Endothelial cell of umbilical vein (primary cell): ENCODE measurements at regions not wholly inside any gene's neighbourhood (a gene's known extent, or its start where the extent isn't known, plus 50 kb on each side); places are given as distances from the start of the nearest gene placed in this dataset.

Source experiments
- BruUV-seq: library from RNA; stranded (reverse); fragments of 400-500 nt; replicated peaks from 2 replicates; lab custom pipeline; 2021; lab: Mats Ljungman, UMichigan
- CTCF ChIA-PET: fragments of 300-600, 350-600 bp; sonication (Branson Sonifier 250); formaldehyde crosslinking; loops from one replicate; lab custom pipeline; 2021; ENCODE audit warnings: antibody characterized with exemption, inconsistent platforms; lab: Charles Lee
- POLR2A ChIA-PET: fragments of 300-600, 350-600 bp; sonication (Branson Sonifier 250); formaldehyde crosslinking; loops from one replicate; lab custom pipeline; 2021; ENCODE audit warnings: antibody characterized with exemption, inconsistent platforms; lab: Charles Lee
- DNase-seq: peaks from one replicate; pipeline ENCODE4 v3.0.0-alpha.2; 2011; ENCODE audit warnings: low read depth, low spot score
- FAIRE-seq: peaks from 2 replicates; lab custom pipeline; 2011; peaks lifted over from hg19 to GRCh38; lab: Jason Lieb, UNC
- H2AFZ ChIP-seq: 2 replicates; pipeline ENCODE4 v1.6.0; 2012; ENCODE audit warnings: low read depth, low read length, control low read depth, inconsistent platforms
- H3K27ac ChIP-seq: 2 replicates; pipeline ENCODE4 v1.5.1; 2011; ENCODE audit warnings: low read depth, mild to moderate bottlenecking, control low read depth, low read length, moderate library complexity; ENCODE audit not compliant: insufficient read depth
- H3K27me3 ChIP-seq, 2 experiments: 2 replicates each; pipeline versions ENCODE4 v1.6.0 to v1.6.1; 2011; ENCODE audit warnings: low read length in 2 of 2, mixed read lengths in 1 of 2; ENCODE audit not compliant: control insufficient read depth in 2 of 2, insufficient read depth in 2 of 2
- H3K36me3 ChIP-seq, 2 experiments: 2 replicates in 1 of 2; 3 replicates in 1 of 2; pipeline ENCODE4 v1.5.1; 2011; ENCODE audit warnings: low read length in 2 of 2, mild to moderate bottlenecking in 1 of 2, moderate library complexity in 1 of 2; ENCODE audit not compliant: control insufficient read depth in 2 of 2, insufficient read depth in 2 of 2; ENCODE audit errors: extremely low read depth in 1 of 2
- H3K4me1 ChIP-seq: 3 replicates; pipeline ENCODE4 v1.5.1; 2011; ENCODE audit warnings: mild to moderate bottlenecking, low read length; ENCODE audit not compliant: control insufficient read depth, insufficient read depth; ENCODE audit errors: extremely low read depth
- H3K4me2 ChIP-seq: 2 replicates; pipeline ENCODE4 v1.6.1; 2011; ENCODE audit warnings: low read length, control low read depth, mixed read lengths; ENCODE audit not compliant: insufficient read depth
- H3K4me3 ChIP-seq, 3 experiments: fragments of 200-600 bp in 1 of 3; sonication (generic), shearing (Covaris generic) in 1 of 3; replicated peaks in 1 of 3; 2 replicates each; pipeline ENCODE4 v1.5.1; 2011 to 2016; ENCODE audit warnings: control low read depth in 3 of 3, low read length in 3 of 3, mild to moderate bottlenecking in 2 of 3, inconsistent platforms in 1 of 3, low read depth in 1 of 3, moderate library complexity in 1 of 3; ENCODE audit not compliant: insufficient read depth in 1 of 3
- H3K79me2 ChIP-seq: 2 replicates; pipeline ENCODE4 v1.6.0; 2012; ENCODE audit warnings: low read length, inconsistent platforms; ENCODE audit not compliant: control insufficient read depth, insufficient read depth
- H3K9ac ChIP-seq: replicated peaks from 2 replicates; pipeline ENCODE3; 2011; ENCODE audit warnings: low read length, control low read depth; ENCODE audit not compliant: insufficient read depth; ENCODE audit errors: extremely low read depth
- H3K9me1 ChIP-seq: replicated peaks from 3 replicates; pipeline ENCODE4 v1.6.0; 2011; ENCODE audit warnings: mild to moderate bottlenecking, low read length; ENCODE audit not compliant: control insufficient read depth, insufficient read depth; ENCODE audit errors: extremely low read depth
- H3K9me3 ChIP-seq: replicated peaks from 2 replicates; pipeline ENCODE4 v1.5.1; 2012; ENCODE audit warnings: low read length, inconsistent platforms; ENCODE audit not compliant: control insufficient read depth, insufficient read depth
- H4K20me1 ChIP-seq: replicated peaks from 2 replicates; pipeline ENCODE3; 2011; ENCODE audit warnings: mild to moderate bottlenecking, low read length; ENCODE audit not compliant: control insufficient read depth, insufficient read depth; ENCODE audit errors: extremely low read depth
- EZH2 ChIP-seq: IDR thresholded peaks from 2 replicates; pipeline ENCODE4 v1.6.1; 2012; ENCODE audit warnings: borderline replicate concordance, low read depth, mild to moderate bottlenecking, moderate library complexity, low read length, inconsistent platforms; ENCODE audit not compliant: severe bottlenecking
- FOS ChIP-seq: IDR thresholded peaks from 2 replicates; pipeline ENCODE4 v1.6.1; 2011; ENCODE audit warnings: mild to moderate bottlenecking, low read length, moderate library complexity, borderline replicate concordance; ENCODE audit not compliant: insufficient read depth
- GATA2 ChIP-seq: IDR thresholded peaks from 2 replicates; pipeline ENCODE4 v1.7.0; 2011; ENCODE audit warnings: low read depth, mild to moderate bottlenecking, moderate library complexity, mixed read lengths, low read length; ENCODE audit not compliant: insufficient read length, insufficient read depth
- JUN ChIP-seq: IDR thresholded peaks from 2 replicates; pipeline ENCODE4 v1.6.1; 2011; ENCODE audit warnings: borderline replicate concordance, low read depth; ENCODE audit not compliant: insufficient read length, insufficient read depth
- MAX ChIP-seq: IDR thresholded peaks from 2 replicates; pipeline ENCODE4 v1.6.1; 2011; ENCODE audit not compliant: insufficient read depth, insufficient read length
- MYC ChIP-seq: IDR thresholded peaks from one replicate; pipeline ENCODE4 v1.6.1; 2011; ENCODE audit warnings: mild to moderate bottlenecking, low read depth, low read length
- POLR2A ChIP-seq: IDR thresholded peaks from 2 replicates; pipeline ENCODE4 v1.6.1; 2012; ENCODE audit warnings: low read depth, mild to moderate bottlenecking, control low read depth, low read length
- POLR2AphosphoS5 ChIP-seq: IDR thresholded peaks from 2 replicates; pipeline ENCODE4 v1.6.1; 2012; ENCODE audit warnings: low read depth, mild to moderate bottlenecking, control low read depth, low read length, moderate library complexity; ENCODE audit not compliant: insufficient read depth
- dilution Hi-C: fragments of 300-500 bp; cut with MboI; formaldehyde crosslinking; loops from one replicate; pipeline ENCODE4 v1.15.0; 2019; ENCODE audit warnings: low sequenced_read_pairs; ENCODE audit not compliant: extremely low pct_ligation_motif_present
- intact Hi-C: fragments of 100-400 bp; cut with micrococcal nuclease; formaldehyde crosslinking; loops from one replicate; pipeline ENCODE4 v1.10.0; 2022
- TF ChIP-seq, protein P1 (sequence below), 2 donors: IDR thresholded peaks; 1 replicate in 1 of 2; 2 replicates in 1 of 2; pipeline ENCODE4 v1.5.1; 2011; ENCODE audit warnings: low read length in 2 of 2, mild to moderate bottlenecking in 2 of 2, moderate library complexity in 2 of 2, control low read depth in 1 of 2, inconsistent platforms in 1 of 2, low read depth in 1 of 2; ENCODE audit not compliant: insufficient read depth in 1 of 2; ENCODE audit errors: extremely low read depth in 1 of 2

DNA sequence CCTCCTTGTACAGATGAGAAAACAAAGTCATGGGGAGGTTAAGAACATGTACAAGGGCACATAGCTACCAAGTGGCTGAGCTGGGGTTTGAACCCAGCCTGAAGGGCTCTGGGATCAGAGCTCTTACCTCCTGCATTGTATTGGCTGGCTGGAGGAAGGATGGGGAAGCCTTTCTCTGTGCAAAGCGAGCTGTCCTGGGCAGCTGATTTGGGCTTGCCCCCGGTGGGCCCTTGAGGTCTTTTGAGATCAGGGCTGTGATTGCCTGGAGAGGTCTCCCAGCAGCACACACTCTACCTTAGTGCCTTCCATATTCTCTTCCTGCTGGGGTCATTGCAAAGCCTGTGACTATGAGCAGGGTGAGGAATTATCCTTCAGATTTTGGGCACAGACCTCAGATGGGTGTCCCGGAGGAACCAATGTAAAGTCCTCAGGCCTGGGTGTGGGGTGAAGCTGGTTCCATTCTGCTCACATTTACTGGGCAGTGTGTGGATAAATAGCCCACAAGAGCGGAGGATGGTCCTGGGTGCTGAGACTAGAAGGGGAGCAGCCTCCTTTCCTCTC is 53.3 kb upstream of the EPS8L3 start:
- H3K27me3 ChIP-seq, result peaks cover 4% of the 10 kb centered on the region in 2 experiments
- no peaks in the 10 kb centered on the region for H4K20me1 ChIP-seq
- no peak overlapping the region for H2AFZ ChIP-seq
- H3K9ac ChIP-seq, result no peak overlapping the region
- ChIA-PET CTCF (interaction anchor here (0.7 to 2.0 kb wide), 2 partner anchors 11 to 168 kb away, joined by 3 to 4 read pairs; partner anchors contain the start of gene AHCYL1), POLR2A (no interaction called here)
- peaks cover 10% of the 10 kb centered on the region for H3K4me1 ChIP-seq
- H3K9me3 ChIP-seq, result no peaks in the 10 kb centered on the region
- DNase-seq (no peak), FAIRE-seq (no peak)
- no peak overlapping the region for H3K4me2 ChIP-seq
- no peaks in the 10 kb centered on the region for H3K79me2 ChIP-seq
- BruUV-seq, result no TSS peak
- dilution Hi-C loops, result no loop called here
- no peak overlapping the region for H3K27ac ChIP-seq
- no peaks in the 10 kb centered on the region for H3K36me3 ChIP-seq
- TF ChIP-seq EZH2, result no peak
- H3K9me1 ChIP-seq, result no peaks in the 10 kb centered on the region
- no peak overlapping the region for H3K4me3 ChIP-seq
- intact Hi-C loops, result no loop called here

- H2AFZ ChIP-seq, result no peak overlapping the region
- BruUV-seq, result no TSS peak
- no peak for DNase-seq
- H3K9me3 ChIP-seq, result no peaks in the 10 kb centered on the region
- FAIRE-seq, result no peak
- POLR2A ChIA-PET, result no interaction called here
- no peaks in the 10 kb centered on the region for H4K20me1 ChIP-seq
- TF ChIP-seq EZH2 (no peak), MYC (no peak), POLR2A (no peak), MAX (no peak), GATA2 (no peak), POLR2AphosphoS5 (no peak), JUN (no peak), FOS (no peak)
- TF ChIP-seq, protein P1, sequence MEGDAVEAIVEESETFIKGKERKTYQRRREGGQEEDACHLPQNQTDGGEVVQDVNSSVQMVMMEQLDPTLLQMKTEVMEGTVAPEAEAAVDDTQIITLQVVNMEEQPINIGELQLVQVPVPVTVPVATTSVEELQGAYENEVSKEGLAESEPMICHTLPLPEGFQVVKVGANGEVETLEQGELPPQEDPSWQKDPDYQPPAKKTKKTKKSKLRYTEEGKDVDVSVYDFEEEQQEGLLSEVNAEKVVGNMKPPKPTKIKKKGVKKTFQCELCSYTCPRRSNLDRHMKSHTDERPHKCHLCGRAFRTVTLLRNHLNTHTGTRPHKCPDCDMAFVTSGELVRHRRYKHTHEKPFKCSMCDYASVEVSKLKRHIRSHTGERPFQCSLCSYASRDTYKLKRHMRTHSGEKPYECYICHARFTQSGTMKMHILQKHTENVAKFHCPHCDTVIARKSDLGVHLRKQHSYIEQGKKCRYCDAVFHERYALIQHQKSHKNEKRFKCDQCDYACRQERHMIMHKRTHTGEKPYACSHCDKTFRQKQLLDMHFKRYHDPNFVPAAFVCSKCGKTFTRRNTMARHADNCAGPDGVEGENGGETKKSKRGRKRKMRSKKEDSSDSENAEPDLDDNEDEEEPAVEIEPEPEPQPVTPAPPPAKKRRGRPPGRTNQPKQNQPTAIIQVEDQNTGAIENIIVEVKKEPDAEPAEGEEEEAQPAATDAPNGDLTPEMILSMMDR (IDR thresholded peaks at IDR 0.05; ENCODE audit: extremely low read depth in 1 of 2, insufficient read depth in 1 of 2, low read depth in 1 of 2, low read length in 2 of 2), result no peak
- no peak overlapping the region for H3K9ac ChIP-seq
- no peaks in the 10 kb centered on the region for H3K79me2 ChIP-seq
- no peaks in the 10 kb centered on the region for H3K36me3 ChIP-seq
- peaks cover 5% of the 10 kb centered on the region for H3K4me1 ChIP-seq
- H3K27me3 ChIP-seq, result peaks cover 4% of the 10 kb centered on the region in 2 experiments
- no peak overlapping the region for H3K4me3 ChIP-seq
- dilution Hi-C loops, result no loop called here
- H3K27ac ChIP-seq, result no peak overlapping the region
- H3K4me2 ChIP-seq, result no peak overlapping the region
- CTCF ChIA-PET, result interaction anchor here (0.7 to 2.0 kb wide), 2 partner anchors 11 to 168 kb away, joined by 3 to 4 read pairs; partner anchors contain the start of gene AHCYL1
- no peaks in the 10 kb centered on the region for H3K9me1 ChIP-seq
- intact Hi-C loops, result no loop called here
Observed at GRCh38 chr1:109816175-109816811, 52.6 kb upstream of the EPS8L3 start.
